ENCODE measurements at regions not wholly inside any gene's neighbourhood (a gene's known extent, or its start where the extent isn't known, plus 50 kb on each side); places are given as distances from the start of the nearest gene placed in this dataset.

DNA sequence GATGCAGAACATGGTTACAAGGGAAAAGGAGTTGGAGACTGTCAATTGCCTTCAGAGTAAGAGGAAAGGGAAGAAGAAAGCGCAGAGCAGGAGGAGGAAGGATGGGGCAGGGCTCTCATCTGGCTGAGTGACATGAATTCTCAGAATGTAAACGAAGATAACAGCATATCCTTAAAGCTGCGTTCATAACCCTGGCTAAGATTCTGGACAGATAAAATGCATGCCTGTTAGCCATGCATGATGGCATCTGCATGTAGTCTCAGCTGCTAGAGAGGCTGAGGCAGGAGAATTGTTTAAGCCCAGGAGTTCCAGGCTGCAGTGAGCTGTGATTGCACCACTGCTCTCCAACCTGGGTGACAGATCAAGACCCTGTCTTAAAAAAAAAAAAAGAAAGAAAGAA lies 493.5 kb upstream of the PRKX start:
- ATAC-seq: no peak
- no peak for TF ChIP-seq PATZ1 (CRISPR knock-in tag; IDR thresholded peaks at IDR 0.05; ENCODE audit: borderline replicate concordance)
- no peak for TF ChIP-seq ESRRG (CRISPR knock-in tag; IDR thresholded peaks at IDR 0.05)
- TF ChIP-seq CSDC2 (CRISPR knock-in tag; IDR thresholded peaks at IDR 0.05): no peak
- TF ChIP-seq POU6F1 (CRISPR knock-in tag; IDR thresholded peaks at IDR 0.05; ENCODE audit: borderline replicate concordance, low read depth): no peak
- no peak for TF ChIP-seq CREB5 (CRISPR knock-in tag; IDR thresholded peaks at IDR 0.05; ENCODE audit: low read depth)
- TF ChIP-seq OSR1 (CRISPR knock-in tag; IDR thresholded peaks at IDR 0.05): no peak
- no peak for TF ChIP-seq SNAI2 (CRISPR knock-in tag; IDR thresholded peaks at IDR 0.05)
- no peak for TF ChIP-seq TOX (CRISPR knock-in tag; IDR thresholded peaks at IDR 0.05; ENCODE audit: borderline replicate concordance)

GRCh38 chrX:4197971-4198370 lies 484.5 kb upstream of the PRKX start:
- ATAC-seq: no peak
- TF ChIP-seq ESRRG (CRISPR knock-in tag; IDR thresholded peaks at IDR 0.05): no peak
- TF ChIP-seq ZNF565 (CRISPR knock-in tag; conservative IDR thresholded peaks at IDR 0.05; ENCODE audit: low read depth): no peak
- TF ChIP-seq ZFP30 (CRISPR knock-in tag; IDR thresholded peaks at IDR 0.05): no peak
- no peak for TF ChIP-seq ZC3H10 (CRISPR knock-in tag; IDR thresholded peaks at IDR 0.05)
- no peak for TF ChIP-seq CSDC2 (CRISPR knock-in tag; IDR thresholded peaks at IDR 0.05)
- TF ChIP-seq PATZ1 (CRISPR knock-in tag; IDR thresholded peaks at IDR 0.05; ENCODE audit: borderline replicate concordance): no peak
- no peak for TF ChIP-seq ZNF8 (CRISPR knock-in tag; IDR thresholded peaks at IDR 0.05)
- TF ChIP-seq OSR1 (CRISPR knock-in tag; IDR thresholded peaks at IDR 0.05): no peak
- TF ChIP-seq ISL1 (CRISPR knock-in tag; IDR thresholded peaks at IDR 0.05): no peak
- no peak for TF ChIP-seq TCF4 (CRISPR knock-in tag; IDR thresholded peaks at IDR 0.05; ENCODE audit: borderline replicate concordance)
- TF ChIP-seq TOX (CRISPR knock-in tag; IDR thresholded peaks at IDR 0.05; ENCODE audit: borderline replicate concordance): no peak
- no peak for TF ChIP-seq TSHZ2 (CRISPR knock-in tag; IDR thresholded peaks at IDR 0.05)
- no peak for TF ChIP-seq PPARA (CRISPR knock-in tag; IDR thresholded peaks at IDR 0.05; ENCODE audit: borderline replicate concordance)
- TF ChIP-seq CREB5 (CRISPR knock-in tag; IDR thresholded peaks at IDR 0.05; ENCODE audit: low read depth): no peak

- ATAC-seq: no peak
- no peak for TF ChIP-seq ZFP30 (CRISPR knock-in tag; IDR thresholded peaks at IDR 0.05)
- no peak for TF ChIP-seq TCF4 (CRISPR knock-in tag; IDR thresholded peaks at IDR 0.05; ENCODE audit: borderline replicate concordance)
- TF ChIP-seq ARNTL (CRISPR knock-in tag; IDR thresholded peaks at IDR 0.05; ENCODE audit: borderline replicate concordance, low read depth): no peak
- no peak for TF ChIP-seq RARB (CRISPR knock-in tag; IDR thresholded peaks at IDR 0.05)
- TF ChIP-seq OSR1 (CRISPR knock-in tag; IDR thresholded peaks at IDR 0.05): no peak
- no peak for TF ChIP-seq ZNF70 (CRISPR knock-in tag; IDR thresholded peaks at IDR 0.05)
- TF ChIP-seq ESRRG (CRISPR knock-in tag; IDR thresholded peaks at IDR 0.05): no peak
- TF ChIP-seq PATZ1 (CRISPR knock-in tag; IDR thresholded peaks at IDR 0.05; ENCODE audit: borderline replicate concordance): no peak
- no peak for TF ChIP-seq CREB5 (CRISPR knock-in tag; IDR thresholded peaks at IDR 0.05; ENCODE audit: low read depth)
- TF ChIP-seq SNAI2 (CRISPR knock-in tag; IDR thresholded peaks at IDR 0.05): no peak
Measured at GRCh38 chrX:4193500-4194155, 480.2 kb upstream of the PRKX start.
